Aorta (tissue), 5 donors: ENCODE measurements at regions not wholly inside any gene's neighbourhood (a gene's known extent, or its start where the extent isn't known, plus 50 kb on each side); places are given as distances from the start of the nearest gene placed in this dataset.

Source experiments
- ATAC-seq: fragments of 200-7000 bp; cut with Tn5 transposase; one replicate; pipeline ENCODE4 v1.9.1; 2022; ENCODE audit warnings: moderate library complexity; ENCODE audit not compliant: low FRiP score
- DNase-seq, 2 donors: peaks; one replicate each; pipeline ENCODE4 v3.0.0-alpha.2; 2020
- H3K27ac ChIP-seq, 2 donors: one replicate each; pipeline ENCODE4 v1.5.1; 2013; ENCODE audit warnings: low read length in 2 of 2, mild to moderate bottlenecking in 2 of 2, moderate library complexity in 2 of 2, control low read depth in 1 of 2, inconsistent platforms in 1 of 2, low read depth in 1 of 2
- H3K27me3 ChIP-seq, 2 donors: one replicate each; pipeline ENCODE4 v1.6.1; 2013; ENCODE audit warnings: control low read depth in 1 of 2, low read length in 1 of 2, mild to moderate bottlenecking in 1 of 2, moderate library complexity in 1 of 2; ENCODE audit not compliant: insufficient read depth in 2 of 2, control insufficient read depth in 1 of 2
- H3K36me3 ChIP-seq, 2 donors: one replicate each; pipeline ENCODE4 v1.6.1; 2013; ENCODE audit warnings: control low read depth in 1 of 2, low read length in 1 of 2, mild to moderate bottlenecking in 1 of 2; ENCODE audit not compliant: insufficient read depth in 2 of 2, control insufficient read depth in 1 of 2
- H3K4me1 ChIP-seq, 2 donors: one replicate each; pipeline ENCODE4 v1.6.1; 2013; ENCODE audit warnings: low read length in 2 of 2, control low read depth in 1 of 2, mild to moderate bottlenecking in 1 of 2, moderate library complexity in 1 of 2; ENCODE audit not compliant: insufficient read depth in 2 of 2, control insufficient read depth in 1 of 2
- H3K4me3 ChIP-seq, 2 donors: one replicate each; pipeline ENCODE4 v1.5.1; 2013; ENCODE audit warnings: low read length in 2 of 2, control low read depth in 1 of 2, mild to moderate bottlenecking in 1 of 2
- H3K9me3 ChIP-seq: one replicate; pipeline ENCODE4 v1.6.1; 2013; ENCODE audit warnings: mild to moderate bottlenecking, low read length; ENCODE audit not compliant: control insufficient read depth
- WGBS, 2 donors: extraction: QIAGEN DNeasy Blood & Tissue Kit; methylation state at CpG; one replicate each; pipeline ENCODE4 v1.1.7; 2013; 5-methylcytosine and 5-hydroxymethylcytosine counted together
- intact Hi-C, 2 donors: fragments of 100-400 bp; cut with DNase I; formaldehyde crosslinking; loops; one replicate each; pipeline versions ENCODE4 v1.14.2 to v1.15.0; 2022
- donor health status: healthy with polysubstance abuse.
- donor health status: Bipolar disorder and iron deficiency.
- donor health status: DM: no; HTN: no; CAD: no.
- donor health status: DM: no; HTN: no; CAD: no.
- donor health status: DM: yes; HTN: yes; CAD: no.

DNA sequence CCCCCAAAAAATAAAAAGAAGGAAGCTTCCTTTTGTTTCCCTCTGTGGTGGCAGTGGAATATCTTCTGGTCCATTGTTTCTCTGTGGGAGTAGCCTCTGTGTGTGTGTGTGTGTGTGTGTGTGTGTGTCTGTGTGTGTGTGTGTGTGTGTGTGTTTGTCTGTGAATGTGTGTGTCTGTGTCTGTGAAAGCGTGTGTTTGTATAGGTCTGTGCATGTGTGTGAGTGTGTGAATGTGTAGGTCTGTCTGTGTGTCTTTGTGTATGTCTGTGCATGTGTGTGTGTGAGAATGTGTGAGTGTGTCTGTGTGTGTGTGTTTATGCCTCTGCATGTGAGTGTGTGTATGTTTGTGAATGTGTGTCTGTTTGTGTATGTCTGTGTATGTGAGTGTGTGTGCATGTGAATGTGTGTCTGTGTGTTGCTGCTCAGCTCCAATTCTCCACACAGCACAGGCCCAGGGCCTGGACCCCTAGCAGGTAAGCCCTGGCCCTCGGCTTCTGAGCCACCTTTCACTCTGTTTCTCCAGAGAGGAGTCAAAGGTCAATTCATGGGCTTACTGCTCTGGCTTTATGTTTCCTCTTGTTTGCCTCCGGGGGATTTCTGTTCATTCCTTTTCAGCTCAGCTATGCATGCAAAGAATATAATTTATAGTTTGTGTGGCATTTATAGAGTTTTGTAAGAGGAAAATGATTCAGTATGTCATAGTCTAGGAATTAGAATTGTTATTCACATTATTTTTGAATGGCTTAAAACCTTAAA, 89.8 kb downstream of the UCHL1 start:
- Histone ChIP-seq H3K4me3 (no peak overlapping the region), H3K9me3 (no peaks in the 10 kb centered on the region), H3K27ac (no peak overlapping the region), H3K36me3 (no peaks in the 10 kb centered on the region), H3K4me1 (no peaks in the 10 kb centered on the region), H3K27me3 (no peaks in the 10 kb centered on the region)
- DNase-seq (no peak), ATAC-seq (no peak)
- intact Hi-C loops = no loop called here
- WGBS, 2 donors = 69 to 79% methylated on average over 3 of the region's 3 CpGs

GRCh38 chr4:41349021-41349420, 92.3 kb downstream of the UCHL1 start:
- no peak overlapping the region for H3K27ac ChIP-seq
- no peak for ATAC-seq
- H3K4me1 ChIP-seq = no peaks in the 10 kb centered on the region
- intact Hi-C loops = no loop called here
- H3K27me3 ChIP-seq = no peaks in the 10 kb centered on the region
- no peaks in the 10 kb centered on the region for H3K36me3 ChIP-seq
- no peaks in the 10 kb centered on the region for H3K9me3 ChIP-seq
- no peak overlapping the region for H3K4me3 ChIP-seq
- no peak for DNase-seq

DNA sequence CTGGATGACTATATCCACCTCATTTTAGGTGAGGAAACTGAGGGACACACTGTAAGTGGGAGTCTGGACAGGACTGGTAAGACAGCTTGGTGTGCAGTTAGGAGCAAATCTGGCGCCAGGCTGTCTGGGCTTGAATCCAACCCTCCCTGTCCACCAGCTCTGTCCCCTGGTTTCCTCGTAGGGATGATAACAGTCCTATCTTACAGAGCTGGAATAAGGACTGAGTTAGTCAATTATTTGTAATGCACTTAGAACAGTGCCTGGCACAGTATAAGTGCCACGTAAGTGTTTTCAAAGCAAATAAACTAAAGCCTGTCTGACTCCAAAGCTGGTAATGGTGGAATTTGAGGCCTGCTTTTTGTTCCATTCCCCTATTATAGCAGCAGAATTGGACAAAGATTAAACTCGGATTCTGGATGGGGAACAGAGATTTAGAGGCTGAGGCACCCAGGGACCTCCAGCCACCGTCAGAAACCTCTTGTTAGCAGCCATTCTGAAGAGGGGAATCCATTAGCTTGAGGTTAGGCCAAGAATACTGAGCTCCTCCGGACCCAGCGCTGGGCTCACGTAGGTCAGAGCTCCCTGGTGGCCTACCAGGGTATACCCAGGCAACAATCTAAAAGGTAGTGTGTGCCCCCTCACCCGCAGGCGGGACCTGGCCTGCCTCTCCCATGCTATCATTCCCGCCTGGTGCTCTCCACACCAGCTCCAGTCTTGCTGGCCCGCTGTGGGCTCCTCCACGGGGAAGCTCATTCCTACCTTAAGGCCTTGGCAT, 102.1 kb downstream of the UCHL1 start:
- peak overlapping the region; percentile 64 to 99 for H3K27ac ChIP-seq
- no peaks in the 10 kb centered on the region for H3K36me3 ChIP-seq
- ATAC-seq (no peak), DNase-seq (peak; percentile 55 to 76)
- intact Hi-C loops = loop anchor here in 1 of 2 donors (5.0 kb wide), 1 partner anchor 288 kb away; no protein-coding TSS in a partner anchor
- H3K9me3 ChIP-seq = no peaks in the 10 kb centered on the region
- no peak overlapping the region for H3K4me3 ChIP-seq
- WGBS, 2 donors = 19 to 20% methylated on average over 13 of the region's 13 CpGs
- peaks cover 5 to 6% of the 10 kb centered on the region in 2 donors for H3K4me1 ChIP-seq
- no peaks in the 10 kb centered on the region for H3K27me3 ChIP-seq

DNA sequence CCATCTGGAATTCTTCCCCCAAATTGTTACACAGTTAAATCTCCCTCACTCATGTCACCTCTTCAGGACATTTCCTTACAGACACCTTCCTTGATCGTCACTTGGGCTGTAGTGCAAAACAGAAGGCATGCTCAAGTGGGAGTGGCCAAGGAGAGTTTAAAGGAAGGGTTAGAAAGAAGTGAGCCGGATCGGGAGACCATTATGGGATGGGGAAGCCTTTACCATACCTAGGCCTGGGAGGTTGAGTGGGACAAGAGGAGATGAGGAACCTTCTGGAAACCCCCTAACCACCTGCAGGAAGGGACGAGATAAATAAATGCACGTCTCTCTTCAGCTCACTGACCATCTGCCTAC, 102.7 kb downstream of the UCHL1 start:
- no peaks in the 10 kb centered on the region for H3K27me3 ChIP-seq
- no peaks in the 10 kb centered on the region for H3K9me3 ChIP-seq
- DNase-seq (no peak), ATAC-seq (no peak)
- H3K36me3 ChIP-seq = no peaks in the 10 kb centered on the region
- 49 to 58% methylated on average over 5 of the region's 5 CpGs for WGBS, 2 donors
- intact Hi-C loops = loop anchor here in 1 of 2 donors (5.0 kb wide), 1 partner anchor 288 kb away; no protein-coding TSS in a partner anchor
- H3K27ac ChIP-seq = peak overlapping the region; percentile 64 to 99
- no peak overlapping the region for H3K4me3 ChIP-seq
- H3K4me1 ChIP-seq = peaks cover 5 to 6% of the 10 kb centered on the region in 2 donors

- 59 to 65% methylated on average over 11 of the region's 11 CpGs for WGBS, 2 donors
- ATAC-seq (no peak), DNase-seq (no peak)
- no peaks in the 10 kb centered on the region for H3K9me3 ChIP-seq
- H3K4me1 ChIP-seq = peaks cover 5 to 6% of the 10 kb centered on the region in 2 donors
- no peaks in the 10 kb centered on the region for H3K27me3 ChIP-seq
- no peaks in the 10 kb centered on the region for H3K36me3 ChIP-seq
- intact Hi-C loops = loop anchor here (2.0 to 5.0 kb wide), 6 partner anchors 45 to 287 kb away; partner anchors contain the start of gene LIMCH1 (in 1 of the 2)
- peak overlapping the region; percentile 52 to 86 for H3K4me3 ChIP-seq
- H3K27ac ChIP-seq = peak overlapping the region; percentile 73 to 99
These were observed 103.1 kb downstream of the UCHL1 start for GRCh38 chr4:41359836-41360213.

DNA sequence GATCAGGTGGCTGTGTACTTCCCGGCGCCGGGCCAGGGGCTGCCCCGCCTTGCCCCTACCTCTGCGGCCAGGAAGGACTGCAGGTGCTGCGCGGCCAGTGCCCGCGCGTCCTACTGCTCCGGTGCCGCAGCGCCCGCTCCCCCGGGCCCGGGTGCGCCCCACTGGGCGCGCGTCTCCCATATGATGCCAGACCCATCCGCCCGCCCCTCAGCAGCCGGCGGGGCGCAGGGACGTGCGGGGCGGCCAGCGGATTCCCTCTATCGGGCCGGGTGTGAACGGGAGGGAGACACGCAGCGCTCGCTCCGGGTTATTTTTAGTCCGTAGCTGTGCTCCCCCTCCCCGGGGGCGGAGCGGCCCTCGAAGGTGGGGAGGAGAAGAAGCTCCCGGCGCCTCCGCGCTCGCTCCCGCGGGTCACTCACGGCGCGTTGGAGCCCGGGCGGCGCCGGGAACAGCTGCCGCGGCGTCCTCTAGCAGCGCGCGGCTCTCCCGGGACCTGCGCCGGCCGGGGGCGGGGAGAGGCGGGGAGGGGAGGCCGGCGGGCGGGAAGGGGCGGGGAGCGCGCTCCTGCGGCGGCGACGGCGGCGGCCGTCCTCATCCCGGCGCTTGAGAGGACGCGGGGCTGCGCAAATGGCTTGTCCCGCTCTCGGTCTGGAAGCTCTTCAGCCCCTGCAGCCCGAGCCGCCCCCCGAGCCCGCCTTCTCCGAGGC, 103.6 kb downstream of the UCHL1 start:
- WGBS, 2 donors = 1% methylated on average over 52 to 92 of the region's 92 CpGs
- Histone ChIP-seq H3K27ac (peak overlapping the region; percentile 73 to 99), H3K4me1 (peaks cover 5 to 6% of the 10 kb centered on the region in 2 donors), H3K27me3 (no peaks in the 10 kb centered on the region), H3K36me3 (no peaks in the 10 kb centered on the region), H3K4me3 (peak overlapping the region; percentile 52 to 86), H3K9me3 (no peaks in the 10 kb centered on the region)
- intact Hi-C loops = loop anchor here (2.0 to 5.0 kb wide), 5 partner anchors 44 to 282 kb away; partner anchors contain the start of gene LIMCH1 (in 1 of the 2)
- DNase-seq (peak; percentile 79 to 91), ATAC-seq (peak; percentile 85)

DNA sequence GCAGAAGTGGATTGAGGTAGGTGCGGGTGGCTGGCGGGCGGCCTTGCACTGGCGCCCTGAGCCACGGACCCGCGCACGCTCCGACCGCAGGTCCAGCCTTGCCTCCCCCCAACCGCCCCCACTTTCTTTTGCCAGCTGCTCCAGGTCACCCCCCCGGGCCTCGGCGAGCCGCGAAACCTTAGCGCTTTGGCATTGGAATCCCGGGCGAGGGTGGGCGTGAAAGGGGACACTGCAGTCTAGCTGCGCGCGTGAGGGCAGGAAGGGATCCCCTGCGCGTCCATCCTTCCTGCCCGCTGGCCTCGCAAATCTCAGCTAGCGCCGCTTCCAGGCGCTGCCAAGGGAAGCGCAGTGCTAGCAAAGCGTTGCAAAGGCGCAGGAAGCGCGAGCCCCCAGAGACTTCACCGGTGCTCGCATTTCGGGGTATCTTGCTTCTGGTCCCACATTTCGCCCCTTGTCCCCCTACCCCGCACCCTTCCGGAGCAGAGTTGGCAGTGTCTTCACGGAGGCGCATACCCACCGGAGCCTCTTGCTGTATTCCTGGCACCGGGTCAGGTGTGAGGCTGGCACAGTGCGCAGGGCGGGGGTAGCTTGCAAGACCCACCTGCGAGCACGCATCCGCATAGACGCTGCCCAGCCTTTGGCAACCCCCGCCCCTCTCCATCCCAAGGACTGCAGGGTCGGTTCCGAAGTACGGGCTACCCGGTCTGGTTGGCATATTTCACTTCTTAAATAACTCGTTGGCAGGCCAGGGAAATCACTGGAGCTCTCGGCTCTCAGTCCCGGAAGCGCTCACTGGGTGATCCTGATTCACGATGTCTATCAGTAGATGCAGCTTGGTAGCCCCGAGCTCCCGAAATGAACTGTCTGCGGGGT, 104.4 kb downstream of the UCHL1 start:
- H3K27me3 ChIP-seq = no peaks in the 10 kb centered on the region
- no peaks in the 10 kb centered on the region for H3K9me3 ChIP-seq
- H3K36me3 ChIP-seq = no peaks in the 10 kb centered on the region
- H3K4me1 ChIP-seq = peaks cover 5 to 9% of the 10 kb centered on the region in 2 donors
- WGBS, 2 donors = 0 to 1% methylated on average over 61 to 64 of the region's 64 CpGs
- H3K27ac ChIP-seq = peak overlapping the region; percentile 60 to 98
- ATAC-seq (peak; percentile 58), DNase-seq (peak; percentile 66 to 80)
- intact Hi-C loops = loop anchor here (2.0 to 5.0 kb wide), 5 partner anchors 44 to 281 kb away; partner anchors contain the start of gene LIMCH1 (in 1 of the 2)
- H3K4me3 ChIP-seq = peak overlapping the region; percentile 52 to 86
